ENCODE measurements at regions not wholly inside any gene's neighbourhood (a gene's known extent, or its start where the extent isn't known, plus 50 kb on each side); places are given as distances from the start of the nearest gene placed in this dataset.
A peak's percentile ranks its signal among the peaks of the same experiment; 100 is the strongest.

DNA sequence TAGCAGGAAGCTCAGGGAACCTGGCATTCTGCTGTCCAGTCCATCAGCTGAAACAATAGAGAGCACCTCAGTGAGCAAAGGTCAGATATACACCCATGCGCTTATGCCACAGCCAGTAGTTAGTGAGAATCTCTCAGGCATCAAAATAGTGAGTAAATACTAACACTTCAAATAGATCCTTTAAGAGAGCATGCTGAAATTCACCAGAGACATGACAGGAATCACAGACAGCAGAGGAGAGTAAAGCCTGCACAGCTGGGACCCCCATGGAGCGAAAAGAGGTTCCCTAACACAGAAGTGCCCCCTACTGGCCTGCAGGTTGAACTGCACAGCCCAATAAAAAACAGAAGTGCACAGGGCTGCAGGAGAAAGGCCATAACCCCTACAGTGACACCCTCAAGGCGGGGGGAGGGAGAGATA lies 57.6 kb upstream of the ANTXRL start:
- TF ChIP-seq, protein P1, sequence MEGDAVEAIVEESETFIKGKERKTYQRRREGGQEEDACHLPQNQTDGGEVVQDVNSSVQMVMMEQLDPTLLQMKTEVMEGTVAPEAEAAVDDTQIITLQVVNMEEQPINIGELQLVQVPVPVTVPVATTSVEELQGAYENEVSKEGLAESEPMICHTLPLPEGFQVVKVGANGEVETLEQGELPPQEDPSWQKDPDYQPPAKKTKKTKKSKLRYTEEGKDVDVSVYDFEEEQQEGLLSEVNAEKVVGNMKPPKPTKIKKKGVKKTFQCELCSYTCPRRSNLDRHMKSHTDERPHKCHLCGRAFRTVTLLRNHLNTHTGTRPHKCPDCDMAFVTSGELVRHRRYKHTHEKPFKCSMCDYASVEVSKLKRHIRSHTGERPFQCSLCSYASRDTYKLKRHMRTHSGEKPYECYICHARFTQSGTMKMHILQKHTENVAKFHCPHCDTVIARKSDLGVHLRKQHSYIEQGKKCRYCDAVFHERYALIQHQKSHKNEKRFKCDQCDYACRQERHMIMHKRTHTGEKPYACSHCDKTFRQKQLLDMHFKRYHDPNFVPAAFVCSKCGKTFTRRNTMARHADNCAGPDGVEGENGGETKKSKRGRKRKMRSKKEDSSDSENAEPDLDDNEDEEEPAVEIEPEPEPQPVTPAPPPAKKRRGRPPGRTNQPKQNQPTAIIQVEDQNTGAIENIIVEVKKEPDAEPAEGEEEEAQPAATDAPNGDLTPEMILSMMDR (IDR thresholded peaks at IDR 0.05 in 8 of 11, conservative IDR thresholded peaks at IDR 0.05 in 3 of 11): peak in 9 of 11 experiments; percentile 12 to 65 (median 46)
- TF ChIP-seq POLR2A (IDR thresholded peaks at IDR 0.05): no peak
- TF ChIP-seq POLR2AphosphoS5 (IDR thresholded peaks at IDR 0.05): no peak

Measured in spleen (tissue), 7 donors.